ENCODE measurements at regions not wholly inside any gene's neighbourhood (a gene's known extent, or its start where the extent isn't known, plus 50 kb on each side); places are given as distances from the start of the nearest gene placed in this dataset.
"Not testable (repeated sequence)": the region's sequence is repeated elsewhere in the genome, so short reads cannot be mapped to it uniquely, and the experiment has no call there.

GRCh38 chr5:34096033-34096432, 53.0 kb upstream of the C1QTNF3 start:
- DNase-seq = not testable (repeated sequence)

DNA sequence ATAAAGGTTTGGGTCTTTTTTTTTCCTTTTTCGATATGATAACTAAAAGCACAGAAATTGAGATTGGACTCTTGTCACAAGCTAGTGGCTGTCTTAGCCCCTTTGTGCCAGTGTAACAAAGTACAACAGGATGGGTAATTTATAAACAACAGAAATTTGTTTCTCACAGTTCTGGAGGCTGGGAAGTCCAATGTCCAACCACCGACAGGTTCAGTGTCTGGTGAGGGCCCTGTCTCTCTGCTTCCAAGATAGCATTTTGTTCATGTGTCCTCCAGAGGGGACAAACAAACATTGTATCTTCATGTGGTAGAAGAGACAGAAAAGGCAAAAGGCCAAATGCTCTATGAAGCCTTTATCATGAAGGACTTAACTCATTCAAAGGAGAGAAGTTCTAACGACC, 56.9 kb upstream of the C1QTNF3 start:
- DNase-seq = not testable (repeated sequence)

GRCh38 chr5:34101567-34101966, 58.6 kb upstream of the C1QTNF3 start:
- DNase-seq = not testable (repeated sequence)

DNA sequence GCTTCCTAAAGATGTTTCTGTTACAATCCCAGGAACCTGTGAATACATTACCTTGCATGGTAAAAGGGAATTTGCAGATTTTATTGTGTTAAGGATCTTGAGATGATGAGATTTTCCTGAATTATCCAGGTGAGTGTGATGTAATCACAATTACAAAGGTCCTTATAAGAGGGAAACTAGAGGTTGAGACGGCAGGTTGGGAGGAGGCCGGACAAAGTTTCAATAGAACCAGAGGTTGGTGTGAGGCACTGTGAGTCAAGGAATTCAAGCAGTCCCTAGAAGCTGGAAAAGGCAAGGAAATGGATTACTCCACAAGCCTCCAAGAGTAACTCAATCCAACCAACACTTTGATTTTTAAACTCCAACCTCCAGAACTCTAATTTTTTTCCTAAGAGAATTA, 65.9 kb upstream of the C1QTNF3 start:
- DNase-seq = not testable (repeated sequence)

GRCh38 chr5:34124280-34124679, 81.3 kb upstream of the C1QTNF3 start:
- DNase-seq = not testable (repeated sequence)

GRCh38 chr5:34125354-34125753, 82.3 kb upstream of the C1QTNF3 start:
- DNase-seq = not testable (repeated sequence)

DNA sequence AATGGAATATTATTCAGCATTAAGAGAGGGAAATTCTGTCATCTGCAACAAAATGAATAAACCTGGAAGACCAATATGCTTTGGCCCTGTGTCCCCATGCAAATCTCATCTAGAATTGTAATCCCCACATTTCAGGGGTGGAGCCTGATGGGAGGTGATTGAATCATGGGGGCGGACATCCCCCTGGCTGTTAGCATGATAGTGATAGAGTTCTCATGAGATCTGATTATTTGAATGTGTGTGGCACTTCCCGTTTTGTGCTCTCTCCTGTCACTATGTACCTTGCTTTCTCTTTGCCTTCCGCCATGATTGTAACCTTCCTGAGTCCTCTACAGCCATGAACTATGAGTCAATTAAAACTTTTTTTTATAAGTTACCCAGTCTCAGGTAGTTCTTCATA, 83.7 kb upstream of the C1QTNF3 start:
- DNase-seq = not testable (repeated sequence)

DNA sequence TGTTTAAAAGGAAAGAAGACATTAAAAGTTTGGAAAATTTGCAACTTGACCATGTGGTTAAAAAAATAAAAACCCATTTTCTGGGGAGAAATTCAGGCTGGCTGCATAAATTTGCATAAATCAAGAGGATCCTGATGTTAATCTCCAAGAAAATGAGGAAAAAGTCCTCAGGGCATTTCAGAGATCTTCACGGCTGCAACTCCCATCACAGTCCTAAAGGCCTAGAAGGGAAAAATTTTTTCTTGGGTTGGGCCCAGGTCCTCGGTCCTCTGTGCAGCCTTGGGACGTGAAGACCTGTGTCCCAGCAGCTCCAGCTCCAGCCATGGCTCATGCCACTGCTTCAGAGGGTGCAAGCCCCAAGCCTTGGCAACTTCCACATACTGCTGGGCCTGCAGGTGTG, 84.8 kb upstream of the C1QTNF3 start:
- not testable (repeated sequence) for DNase-seq

GRCh38 chr5:34128890-34129289, 85.9 kb upstream of the C1QTNF3 start:
- DNase-seq = not testable (repeated sequence)

DNA sequence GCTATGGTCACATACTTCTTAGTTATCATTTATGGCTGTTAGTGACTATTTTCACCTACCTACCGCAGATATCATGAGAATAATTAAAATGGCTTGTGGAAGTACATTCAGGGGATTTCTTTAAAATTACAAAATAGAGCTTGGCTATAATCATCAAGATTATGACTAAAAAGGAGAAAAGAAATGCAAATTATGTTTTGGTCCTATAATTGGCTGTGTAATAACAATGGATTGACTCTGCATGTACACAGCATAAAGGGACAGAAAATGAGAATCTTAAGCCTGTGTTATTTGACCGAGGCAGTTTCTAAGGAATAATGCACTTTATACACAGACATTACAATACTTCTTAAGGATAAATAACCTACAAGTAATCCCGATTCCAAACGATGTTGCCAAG, 112.0 kb upstream of the C1QTNF3 start:
- not testable (repeated sequence) for DNase-seq

GRCh38 chr5:34156703-34157414, 113.8 kb upstream of the C1QTNF3 start:
- not testable (repeated sequence) for DNase-seq

DNA sequence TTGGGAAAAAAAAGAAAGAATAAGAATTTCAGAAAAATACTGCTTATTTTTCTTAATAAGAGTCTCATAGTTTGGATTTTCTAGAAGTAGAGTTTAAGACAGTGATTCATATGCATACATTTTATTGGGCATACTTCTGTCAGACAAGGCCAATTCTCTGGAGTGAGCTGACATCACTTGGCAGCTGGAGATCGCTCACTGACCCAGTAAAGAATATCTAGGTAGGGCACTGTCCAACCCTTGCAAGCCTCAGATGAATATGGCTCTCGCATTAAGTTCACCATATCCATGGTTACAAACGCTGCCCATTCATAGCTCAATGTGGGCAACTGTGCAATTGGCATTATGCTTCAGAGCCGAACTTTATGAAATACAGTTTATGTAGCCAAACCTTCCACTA, 117.9 kb upstream of the C1QTNF3 start:
- not testable (repeated sequence) for DNase-seq

- not testable (repeated sequence) for DNase-seq
Measured at GRCh38 chr5:34171398-34171797, 128.4 kb upstream of the C1QTNF3 start.

DNA sequence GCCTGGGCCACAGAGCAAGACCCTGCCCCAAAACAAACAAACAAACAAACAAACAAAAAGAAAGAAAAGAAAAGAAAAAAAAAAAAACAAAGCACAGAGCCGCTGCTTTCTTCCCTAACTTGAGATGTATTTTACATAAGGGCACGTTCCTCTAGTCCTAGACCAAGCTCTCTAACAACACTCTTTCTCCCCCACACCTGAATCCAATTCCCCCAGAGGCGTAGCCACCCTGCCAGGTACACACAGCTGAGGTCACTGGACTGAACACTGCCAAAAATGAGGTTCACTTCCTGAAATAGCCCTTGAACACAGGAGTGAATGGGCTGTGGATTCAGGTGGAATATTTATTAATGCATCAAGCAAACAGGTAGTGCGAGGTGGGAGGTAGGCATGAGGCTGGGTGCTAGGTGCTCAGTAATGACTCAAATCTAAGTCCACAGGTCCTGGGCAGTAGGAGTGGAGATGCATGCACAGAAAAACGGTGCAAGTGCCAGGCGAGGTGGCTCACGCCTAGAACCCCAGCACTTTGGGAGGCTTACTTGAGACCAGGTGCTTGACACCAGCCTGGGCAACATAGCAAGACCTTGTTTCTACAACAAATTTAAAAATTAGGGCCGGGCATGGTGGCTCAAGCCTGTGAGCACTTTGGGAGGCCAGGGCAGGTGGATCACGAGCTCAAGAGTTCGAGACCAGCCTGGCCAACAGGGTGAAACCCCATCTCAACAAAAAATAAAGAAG, 136.6 kb upstream of the C1QTNF3 start:
- not testable (repeated sequence) for DNase-seq

- not testable (repeated sequence) for DNase-seq
Measured at GRCh38 chr5:34180225-34180624, 137.2 kb upstream of the C1QTNF3 start.

GRCh38 chr5:34180940-34181614, 138.1 kb upstream of the C1QTNF3 start:
- DNase-seq = not testable (repeated sequence)

GRCh38 chr5:34185005-34185404, 142.0 kb upstream of the C1QTNF3 start:
- not testable (repeated sequence) for DNase-seq

DNA sequence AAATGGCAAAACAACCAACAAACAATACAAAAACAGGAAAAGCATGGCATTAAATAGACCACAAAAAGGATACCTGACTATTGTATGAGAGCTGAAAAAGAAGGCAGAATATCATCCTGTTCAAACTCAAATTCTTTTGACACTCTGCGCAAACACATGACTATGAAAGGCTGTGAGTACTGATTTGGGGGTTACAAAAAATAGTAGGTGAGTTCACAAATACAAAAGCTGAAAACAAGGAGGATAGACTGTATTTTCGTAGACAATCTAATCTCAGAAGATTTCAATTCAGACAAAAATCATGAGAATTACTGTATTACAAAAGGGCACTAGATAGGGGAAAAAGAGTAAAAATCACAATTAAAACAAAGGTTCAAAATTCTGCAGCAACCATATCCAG, 142.6 kb upstream of the C1QTNF3 start:
- DNase-seq = not testable (repeated sequence)

DNA sequence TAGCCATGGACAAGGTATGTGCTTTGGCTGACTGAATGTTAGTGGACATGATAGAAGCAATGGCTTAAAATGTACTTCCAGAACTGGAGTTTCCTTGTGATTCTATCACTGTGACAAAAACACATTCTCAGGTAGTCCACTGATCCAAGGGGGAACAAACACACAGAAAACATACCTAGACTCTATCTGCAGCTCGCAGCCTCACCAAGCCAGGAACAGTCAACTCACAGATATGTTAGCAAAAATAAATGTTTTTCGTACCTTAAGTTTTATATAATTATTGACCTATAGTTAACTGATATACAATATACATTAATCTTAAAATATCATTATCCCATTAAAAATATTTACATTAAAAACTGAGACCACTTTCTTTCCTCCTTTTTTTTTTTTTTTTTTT, 143.1 kb upstream of the C1QTNF3 start:
- not testable (repeated sequence) for DNase-seq

- DNase-seq = not testable (repeated sequence)
Measured at GRCh38 chr5:34186865-34187264, 143.9 kb upstream of the C1QTNF3 start.

DNA sequence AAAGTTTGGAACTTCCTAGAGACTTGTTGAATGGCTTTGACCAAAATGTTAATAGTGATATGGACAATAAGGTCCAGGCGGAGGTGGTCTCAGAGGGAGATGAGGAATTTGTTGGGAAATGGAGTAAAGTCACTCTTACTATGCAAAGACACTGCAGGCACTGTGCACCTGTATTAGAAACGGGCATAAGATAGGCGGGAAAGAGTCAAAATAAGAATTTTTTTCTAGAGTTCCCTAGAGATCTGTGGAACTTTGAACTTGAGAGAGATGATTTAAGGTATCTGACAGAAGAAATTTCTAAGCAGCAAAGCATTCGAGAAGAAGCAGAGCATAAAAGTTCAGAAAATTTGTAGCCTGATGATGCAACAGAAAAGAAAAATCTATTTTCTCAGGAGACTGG, 144.4 kb upstream of the C1QTNF3 start:
- not testable (repeated sequence) for DNase-seq

GRCh38 chr5:34188001-34188822, 145.2 kb upstream of the C1QTNF3 start:
- DNase-seq = peak; percentile 53

- DNase-seq = not testable (repeated sequence)
Measured at GRCh38 chr5:34189246-34189645, 146.2 kb upstream of the C1QTNF3 start.

All from CD4-positive, alpha-beta T cell treated with Interleukin-6 for 4 hours (primary cell).